Thymus (tissue), 11 donors: ENCODE measurements at regions not wholly inside any gene's neighbourhood (a gene's known extent, or its start where the extent isn't known, plus 50 kb on each side); places are given as distances from the start of the nearest gene placed in this dataset.
"Not testable (repeated sequence)": the region's sequence is repeated elsewhere in the genome, so short reads cannot be mapped to it uniquely, and the experiment has no call there.

Experiments used
- DNase-seq, 9 donors: peaks; one replicate each; pipeline ENCODE4 v3.0.0-alpha.2; 2013; ENCODE audit warnings: low spot score in 9 of 9, low read depth in 6 of 9, missing footprints in 1 of 9
- H3K27ac ChIP-seq, 2 donors: one replicate each; pipeline ENCODE4 v1.5.1; 2013; ENCODE audit warnings: control low read depth in 1 of 2, low read depth in 1 of 2, low read length in 1 of 2, mild to moderate bottlenecking in 1 of 2, moderate library complexity in 1 of 2
- H3K27me3 ChIP-seq, 2 donors: one replicate each; pipeline ENCODE4 v1.5.1; 2013; ENCODE audit warnings: low read length in 1 of 2; ENCODE audit not compliant: control insufficient read depth in 2 of 2, insufficient read depth in 1 of 2
- H3K36me3 ChIP-seq, 2 donors: one replicate each; pipeline ENCODE4 v1.5.1; 2013; ENCODE audit warnings: low read length in 1 of 2, mild to moderate bottlenecking in 1 of 2, moderate library complexity in 1 of 2; ENCODE audit not compliant: control insufficient read depth in 2 of 2, insufficient read depth in 2 of 2
- H3K4me1 ChIP-seq, 2 donors: one replicate each; pipeline ENCODE4 v1.5.1; 2013; ENCODE audit warnings: low read length in 2 of 2; ENCODE audit not compliant: control insufficient read depth in 2 of 2, insufficient read depth in 2 of 2
- H3K4me3 ChIP-seq, 2 donors: one replicate each; pipeline ENCODE4 v1.5.1; 2013; ENCODE audit warnings: low read length in 2 of 2, control low read depth in 1 of 2, mild to moderate bottlenecking in 1 of 2
- H3K9me3 ChIP-seq, 2 donors: one replicate each; pipeline ENCODE4 v1.5.1; 2013; ENCODE audit warnings: low read length in 1 of 2, mild to moderate bottlenecking in 1 of 2; ENCODE audit not compliant: control insufficient read depth in 2 of 2, insufficient read depth in 1 of 2
- WGBS: extraction: QIAGEN DNeasy Blood & Tissue Kit; methylation state at CpG from one replicate; pipeline ENCODE4 v1.1.7; 2013; 5-methylcytosine and 5-hydroxymethylcytosine counted together
- donor health status: healthy.

DNA sequence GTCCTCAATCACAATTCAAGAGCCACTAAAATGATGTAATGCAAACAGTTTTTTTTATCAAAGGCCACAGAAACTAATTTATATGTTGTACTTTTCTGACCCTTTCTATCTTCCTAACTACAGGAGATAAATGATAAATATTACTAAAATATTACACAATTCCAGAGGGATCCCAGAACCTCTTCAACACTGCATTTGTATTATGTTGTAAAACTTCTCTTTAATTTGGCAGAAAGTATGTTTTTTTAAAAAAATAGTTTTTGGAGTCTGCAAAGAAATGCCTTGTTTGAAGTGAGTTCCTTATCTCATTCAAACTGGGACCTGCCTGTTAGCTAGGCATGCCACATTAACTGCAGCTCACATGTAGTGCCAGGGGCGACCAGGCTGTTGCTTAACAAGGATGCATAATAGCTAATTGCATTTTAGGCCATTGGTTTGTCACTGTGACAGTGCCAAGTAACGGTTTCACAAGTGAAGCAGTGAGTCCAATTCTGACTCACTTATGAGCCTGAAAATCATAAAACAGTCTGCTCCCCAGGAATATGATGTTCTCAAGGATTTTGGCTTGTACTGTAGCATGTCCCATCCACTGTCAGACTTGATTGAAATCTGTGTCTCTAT lies 266.9 kb downstream of the KTN1 start:
- Histone ChIP-seq H3K9me3 (peaks cover 0 to 5% of the 10 kb centered on the region in 2 donors), H3K36me3 (no peaks in the 10 kb centered on the region), H3K4me3 (no peak overlapping the region), H3K4me1 (peaks cover 0 to 2% of the 10 kb centered on the region in 2 donors), H3K27me3 (no peaks in the 10 kb centered on the region), H3K27ac (no peak overlapping the region)
- WGBS = 89% methylated on average over 2 of the region's 2 CpGs
- DNase-seq = no peak

DNA sequence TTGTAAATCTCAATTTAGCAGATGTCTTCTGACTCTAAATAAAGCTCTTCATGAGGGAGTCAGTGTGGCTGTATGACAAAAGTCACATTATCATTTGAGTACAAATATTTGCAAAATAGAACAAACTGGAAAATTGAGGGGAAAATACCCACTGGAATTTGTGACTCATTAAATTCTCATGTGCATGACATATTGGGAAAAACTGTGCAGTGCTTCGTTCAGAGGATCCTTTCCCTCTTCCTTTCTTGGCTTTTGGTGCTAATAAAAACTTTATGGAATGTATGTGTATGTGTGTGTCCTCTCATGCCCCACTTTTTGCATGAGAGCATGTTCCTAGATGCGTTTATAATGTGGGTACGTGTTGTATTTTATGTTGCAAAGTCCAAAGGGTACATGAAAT lies 267.8 kb downstream of the KTN1 start:
- 93% methylated on average over 3 of the region's 3 CpGs for WGBS
- H3K9me3 ChIP-seq = peaks cover 0 to 5% of the 10 kb centered on the region in 2 donors
- peaks cover 0 to 2% of the 10 kb centered on the region in 2 donors for H3K4me1 ChIP-seq
- H3K27ac ChIP-seq = no peak overlapping the region
- no peaks in the 10 kb centered on the region for H3K27me3 ChIP-seq
- no peak for DNase-seq
- no peaks in the 10 kb centered on the region for H3K36me3 ChIP-seq
- no peak overlapping the region for H3K4me3 ChIP-seq

DNA sequence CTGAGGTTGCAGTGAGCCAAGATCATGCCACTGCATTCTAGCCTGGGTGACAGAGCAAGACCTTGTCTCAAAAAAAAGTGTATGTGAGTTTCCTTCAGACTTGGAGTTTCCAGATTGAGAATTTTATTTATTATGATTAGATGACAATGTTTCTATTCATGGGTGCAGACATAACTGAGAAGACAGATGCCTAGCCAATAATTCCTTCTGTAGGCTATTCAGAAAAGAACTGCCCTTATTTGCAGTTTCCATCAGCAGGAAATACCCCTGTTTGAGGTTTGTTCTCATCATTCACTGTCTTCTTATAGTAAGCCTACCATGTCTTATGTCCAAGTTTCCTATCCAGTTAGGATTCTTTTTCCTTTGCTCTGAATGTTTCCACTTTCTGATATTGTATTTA lies 269.0 kb downstream of the KTN1 start:
- H3K9me3 ChIP-seq = peaks cover 0 to 5% of the 10 kb centered on the region in 2 donors
- no peaks in the 10 kb centered on the region for H3K27me3 ChIP-seq
- H3K4me1 ChIP-seq = no peaks in the 10 kb centered on the region
- no peak for DNase-seq
- no peaks in the 10 kb centered on the region for H3K36me3 ChIP-seq
- H3K4me3 ChIP-seq = no peak overlapping the region
- no peak overlapping the region for H3K27ac ChIP-seq

DNA sequence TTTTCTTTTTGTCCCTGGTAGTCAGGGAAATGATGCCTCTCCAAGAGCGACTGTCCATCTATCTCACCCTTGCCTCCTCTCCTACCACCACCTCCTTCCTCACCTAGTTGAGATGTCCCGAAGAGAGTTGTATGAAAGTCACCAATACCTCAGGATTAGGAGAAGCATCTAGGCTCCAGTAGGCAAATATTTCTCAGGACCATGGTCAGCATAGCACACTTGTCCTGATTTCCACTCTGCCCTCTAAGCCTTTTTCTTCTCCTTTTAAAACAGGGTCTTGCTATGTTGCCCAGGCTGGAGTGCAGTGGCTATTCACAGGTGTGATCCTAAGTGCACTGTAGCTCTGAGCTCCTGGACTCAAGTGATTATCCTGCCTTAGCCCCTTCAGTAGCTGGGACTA lies 268.4 kb upstream of the PELI2 start:
- Histone ChIP-seq H3K36me3 (no peaks in the 10 kb centered on the region), H3K27ac (no peak overlapping the region), H3K27me3 (no peaks in the 10 kb centered on the region), H3K9me3 (peaks cover 0 to 5% of the 10 kb centered on the region in 2 donors), H3K4me1 (no peaks in the 10 kb centered on the region), H3K4me3 (no peak overlapping the region)
- DNase-seq = no peak
- WGBS = 100% methylated on average over 2 of the region's 2 CpGs

DNA sequence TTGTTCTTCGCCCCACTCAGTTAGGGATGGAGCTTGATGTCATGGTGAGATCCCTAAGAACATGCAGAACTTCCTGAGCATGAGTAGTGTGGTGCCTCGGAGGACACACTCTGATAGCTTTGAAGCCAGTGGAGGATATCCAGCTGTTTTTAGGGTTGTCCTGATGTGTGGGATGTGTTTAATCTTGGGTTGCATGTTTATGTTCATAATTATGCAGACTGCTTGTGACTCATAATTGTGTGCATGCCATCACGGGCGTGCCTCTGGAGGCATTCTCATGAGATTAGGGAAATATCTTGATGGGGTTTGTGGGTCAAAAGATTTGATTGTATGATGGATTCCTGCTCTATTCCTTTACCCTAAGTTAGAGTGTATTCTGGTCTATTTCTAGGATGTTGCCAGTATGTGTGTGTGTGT lies 267.4 kb upstream of the PELI2 start:
- no peaks in the 10 kb centered on the region for H3K36me3 ChIP-seq
- no peaks in the 10 kb centered on the region for H3K27me3 ChIP-seq
- no peaks in the 10 kb centered on the region for H3K4me1 ChIP-seq
- H3K9me3 ChIP-seq = peaks cover 0 to 3% of the 10 kb centered on the region in 2 donors
- no peak overlapping the region for H3K4me3 ChIP-seq
- H3K27ac ChIP-seq = no peak overlapping the region
- no peak for DNase-seq
- WGBS = 96% methylated on average over 4 of the region's 4 CpGs

DNA sequence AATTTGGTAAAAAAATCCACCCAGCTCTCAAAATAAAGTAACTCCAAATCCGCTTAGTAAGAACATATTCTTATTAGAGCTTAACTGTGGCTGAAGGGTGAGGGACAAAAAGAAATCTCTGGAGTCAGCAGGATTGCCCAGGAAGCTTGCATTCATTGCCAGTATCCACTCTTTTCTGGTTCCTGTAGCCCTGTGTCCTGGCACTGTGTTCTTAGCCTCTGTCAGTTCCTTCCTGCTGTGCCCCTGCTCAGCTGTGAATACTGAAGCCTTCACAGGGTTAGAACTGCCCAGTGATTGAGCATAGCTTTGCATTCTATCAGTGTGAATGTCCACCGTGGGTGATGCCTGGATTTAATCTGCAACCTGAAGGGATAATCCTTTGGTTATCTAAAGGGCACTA lies 266.9 kb upstream of the PELI2 start:
- no peaks in the 10 kb centered on the region for H3K27me3 ChIP-seq
- no peak overlapping the region for H3K27ac ChIP-seq
- H3K9me3 ChIP-seq = no peaks in the 10 kb centered on the region
- DNase-seq = no peak
- H3K36me3 ChIP-seq = no peaks in the 10 kb centered on the region
- 93% methylated on average over 2 of the region's 2 CpGs for WGBS
- no peaks in the 10 kb centered on the region for H3K4me1 ChIP-seq
- no peak overlapping the region for H3K4me3 ChIP-seq

DNA sequence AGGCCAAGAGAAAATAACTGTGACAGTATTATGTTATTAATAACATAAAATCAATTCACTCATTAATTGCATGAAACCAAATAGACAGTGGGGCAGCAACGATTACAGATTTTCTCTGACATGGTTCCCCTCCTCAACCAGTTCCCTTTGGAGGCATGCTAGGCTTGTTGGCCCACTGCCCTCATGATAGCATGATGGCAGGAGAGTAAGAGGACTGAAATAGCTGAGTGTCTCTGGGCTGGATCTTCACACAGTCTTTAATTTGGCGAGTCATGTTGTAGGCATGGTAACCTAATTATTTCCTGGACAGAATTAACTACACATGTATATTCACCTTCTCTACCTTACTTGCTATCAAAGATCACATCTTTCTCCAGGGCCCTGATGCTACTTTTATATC lies 266.2 kb upstream of the PELI2 start:
- no peaks in the 10 kb centered on the region for H3K4me1 ChIP-seq
- H3K36me3 ChIP-seq = no peaks in the 10 kb centered on the region
- no peak overlapping the region for H3K27ac ChIP-seq
- no peaks in the 10 kb centered on the region for H3K9me3 ChIP-seq
- no peak for DNase-seq
- WGBS = 96% methylated on average over 2 of the region's 2 CpGs
- H3K4me3 ChIP-seq = no peak overlapping the region
- no peaks in the 10 kb centered on the region for H3K27me3 ChIP-seq

DNA sequence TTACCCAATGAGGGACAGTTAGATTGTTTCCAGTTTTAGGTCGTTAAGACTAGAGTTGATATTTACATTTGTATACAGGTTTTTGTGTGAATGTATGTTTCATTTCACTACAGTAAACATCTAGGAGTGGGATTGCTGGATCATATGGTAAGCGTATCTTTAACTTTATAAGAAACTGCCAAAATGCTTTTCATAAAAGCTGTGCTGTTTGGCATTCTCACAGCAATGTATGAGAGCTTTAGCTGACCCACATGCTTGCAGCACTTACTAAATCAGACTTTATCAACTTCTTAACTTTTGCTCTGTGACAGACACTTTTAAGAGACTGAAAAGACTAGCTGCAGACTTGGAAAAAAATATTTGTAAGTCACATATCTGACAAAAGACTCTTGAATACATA lies 262.5 kb upstream of the PELI2 start:
- no peak for DNase-seq
- H3K36me3 ChIP-seq = no peaks in the 10 kb centered on the region
- H3K4me3 ChIP-seq = no peak overlapping the region
- no peaks in the 10 kb centered on the region for H3K27me3 ChIP-seq
- no peaks in the 10 kb centered on the region for H3K9me3 ChIP-seq
- WGBS = 89% methylated on average over 2 of the region's 2 CpGs
- H3K27ac ChIP-seq = no peak overlapping the region
- no peaks in the 10 kb centered on the region for H3K4me1 ChIP-seq

DNA sequence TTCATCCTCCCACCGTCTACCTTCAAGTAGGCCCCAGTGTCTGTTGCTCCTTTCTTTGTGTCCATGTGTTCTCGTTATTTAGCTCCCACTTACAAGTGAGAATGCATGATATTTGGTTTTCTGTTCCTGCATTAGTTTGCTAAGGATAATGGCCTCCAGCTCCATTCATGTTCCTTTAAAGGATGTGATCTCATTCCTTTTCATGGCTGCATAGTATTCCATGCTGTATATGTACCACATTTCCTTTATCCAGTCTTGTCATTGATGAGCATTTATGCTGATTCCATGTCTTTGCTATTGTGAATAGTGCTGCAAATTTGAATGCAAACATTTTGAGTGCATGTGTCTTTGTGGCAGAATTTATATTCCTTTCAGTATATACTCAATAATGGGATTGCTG lies 259.6 kb upstream of the PELI2 start:
- Histone ChIP-seq H3K27ac (no peak overlapping the region), H3K9me3 (peaks cover 0 to 4% of the 10 kb centered on the region in 2 donors), H3K4me3 (no peak overlapping the region), H3K36me3 (no peaks in the 10 kb centered on the region), H3K27me3 (no peaks in the 10 kb centered on the region), H3K4me1 (no peaks in the 10 kb centered on the region)
- WGBS = 98% methylated on average over 2 of the region's 2 CpGs
- no peak for DNase-seq

DNA sequence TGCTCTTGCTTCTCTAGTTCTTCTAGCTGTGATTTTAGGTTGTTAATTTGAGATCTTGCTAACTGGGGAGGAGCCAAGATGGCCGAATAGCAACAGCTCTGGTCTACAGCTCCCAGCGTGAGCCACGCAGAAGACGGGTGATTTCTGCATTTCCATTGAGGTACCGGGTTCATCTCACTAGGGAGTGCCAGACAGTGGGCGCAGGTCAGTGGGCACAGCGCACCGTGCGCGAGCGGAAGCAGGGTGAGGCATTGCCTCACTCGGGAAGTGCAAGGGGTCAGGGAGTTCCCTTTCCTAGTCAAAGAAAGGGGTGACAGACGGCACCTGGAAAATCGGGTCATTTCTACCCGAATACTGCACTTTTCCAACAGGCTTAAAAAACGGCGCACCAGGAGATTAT lies 256.6 kb upstream of the PELI2 start:
- DNase-seq, H3K4me3 ChIP-seq, H3K36me3 ChIP-seq, H3K27me3 ChIP-seq, H3K4me1 ChIP-seq, H3K27ac ChIP-seq, H3K9me3 ChIP-seq: not testable (repeated sequence)
- WGBS = 97% methylated on average over 17 of the region's 17 CpGs
